ENCODE measurements at regions not wholly inside any gene's neighbourhood (a gene's known extent, or its start where the extent isn't known, plus 50 kb on each side); places are given as distances from the start of the nearest gene placed in this dataset.

DNA sequence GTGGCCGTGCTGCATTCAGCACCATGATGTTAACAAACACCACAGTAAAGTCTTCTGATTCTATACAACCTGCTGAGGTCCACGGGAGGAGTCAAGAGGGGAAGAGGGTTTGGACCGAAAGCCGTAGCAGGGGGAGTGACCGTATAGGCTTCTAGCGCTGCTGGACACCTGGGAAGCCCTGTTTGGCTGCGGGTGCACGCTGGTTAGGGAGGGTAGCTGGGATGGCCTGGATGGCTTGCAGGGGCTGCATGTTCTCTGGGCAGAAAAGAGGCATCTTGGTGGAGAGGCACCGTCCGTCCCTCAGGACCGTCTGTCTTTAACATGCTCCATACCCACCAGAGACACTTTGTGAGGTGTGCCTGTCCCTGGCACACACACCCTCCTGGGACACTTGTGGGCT lies 251.0 kb upstream of the IRX1 start:
- Histone ChIP-seq H3K27me3 (no peaks in the 10 kb centered on the region), H3K9me3 (no peaks in the 10 kb centered on the region), H3K36me3 (no peaks in the 10 kb centered on the region), H3K4me3 (no peak overlapping the region)
- no peak for DNase-seq

DNA sequence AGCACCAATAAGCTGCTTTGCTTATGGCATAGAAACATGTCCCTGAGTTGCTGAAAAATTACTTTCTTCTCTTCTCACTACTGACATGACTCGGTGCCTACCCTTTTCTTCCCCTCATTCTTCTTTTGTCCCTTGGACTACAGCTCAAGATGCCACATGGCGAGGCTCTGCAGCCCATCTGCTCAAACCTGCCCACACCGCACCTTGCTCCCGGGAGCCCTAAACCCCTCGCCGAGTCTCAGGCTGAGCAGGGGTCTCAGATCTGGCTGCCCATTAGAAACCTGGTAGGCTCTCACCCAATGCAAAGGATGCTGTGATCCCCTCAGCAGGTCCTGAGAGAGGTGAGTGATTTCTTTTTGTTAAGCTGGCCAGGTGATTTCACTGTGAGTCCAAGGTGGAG lies 251.7 kb upstream of the IRX1 start:
- H3K9me3 ChIP-seq, result no peaks in the 10 kb centered on the region
- no peaks in the 10 kb centered on the region for H3K36me3 ChIP-seq
- no peak for DNase-seq
- H3K4me3 ChIP-seq, result no peak overlapping the region
- no peaks in the 10 kb centered on the region for H3K27me3 ChIP-seq

DNA sequence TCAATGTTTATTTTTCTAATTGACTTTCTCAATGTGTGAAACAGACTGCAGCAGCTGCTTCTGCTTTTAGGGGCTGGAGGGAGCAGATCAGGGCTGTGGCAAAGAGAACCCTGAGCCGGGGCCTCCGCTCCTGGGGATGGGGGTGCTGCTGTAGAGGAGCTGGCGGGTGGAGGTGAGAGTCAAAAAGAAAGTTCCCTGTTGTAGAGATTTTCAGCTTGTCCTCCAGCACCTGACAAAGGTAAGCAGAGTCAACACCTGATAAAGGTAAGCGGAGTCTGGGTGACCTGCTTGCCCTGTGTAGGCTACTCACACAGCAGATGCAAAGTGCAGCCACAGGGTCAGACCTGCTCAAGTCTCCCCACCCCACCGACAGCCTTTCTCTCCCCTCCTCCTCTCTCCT lies 252.4 kb upstream of the IRX1 start:
- Histone ChIP-seq H3K27me3 (no peaks in the 10 kb centered on the region), H3K9me3 (no peaks in the 10 kb centered on the region), H3K4me3 (no peak overlapping the region)

DNA sequence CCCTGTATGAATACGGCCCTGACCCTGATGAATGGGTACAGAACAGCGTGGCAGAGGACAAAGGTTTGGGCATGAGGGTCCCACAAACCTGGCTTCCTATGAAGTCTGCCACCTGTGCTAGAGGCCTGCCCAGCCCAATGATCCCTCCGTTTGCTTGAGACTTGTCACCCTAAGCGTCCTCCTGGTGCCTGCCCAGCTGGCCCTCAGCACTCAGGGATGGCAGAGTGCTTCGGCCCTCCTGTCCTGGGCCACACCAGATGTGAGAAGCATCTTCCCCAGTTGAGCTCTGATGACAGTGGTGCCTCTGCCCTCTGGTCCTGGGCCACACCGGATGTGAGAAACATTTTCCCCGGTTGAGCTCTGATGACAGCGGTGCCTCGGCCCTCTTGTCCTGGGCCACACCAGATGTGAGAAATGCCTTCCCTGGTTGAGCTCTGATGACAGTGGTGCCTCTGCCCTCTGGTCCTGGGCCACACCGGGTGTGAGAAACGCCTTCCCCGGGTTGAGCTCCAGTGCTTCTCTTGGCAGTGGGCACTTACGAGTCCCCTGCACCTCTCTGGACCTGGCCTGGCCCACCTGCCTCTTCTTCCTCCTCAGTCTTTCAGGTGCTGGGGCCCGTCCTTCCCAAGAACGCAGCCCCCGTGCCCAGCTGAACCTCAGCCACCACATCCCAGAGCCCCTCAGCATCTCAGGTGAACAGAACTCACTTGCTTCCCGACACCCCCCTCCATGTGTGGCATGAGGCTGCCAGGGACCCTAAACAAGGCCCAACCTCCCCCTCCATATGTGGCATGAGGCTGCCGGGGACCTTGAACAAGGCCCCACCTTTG lies 253.1 kb upstream of the IRX1 start:
- H3K4me3 ChIP-seq, result no peak overlapping the region
- no peaks in the 10 kb centered on the region for H3K27me3 ChIP-seq
- no peaks in the 10 kb centered on the region for H3K9me3 ChIP-seq
- H3K36me3 ChIP-seq, result no peaks in the 10 kb centered on the region
- DNase-seq, result no peak

More for the DNA sequence above, 252.4 kb upstream of the IRX1 start:
- no peak for DNase-seq
- no peaks in the 10 kb centered on the region for H3K36me3 ChIP-seq

DNA sequence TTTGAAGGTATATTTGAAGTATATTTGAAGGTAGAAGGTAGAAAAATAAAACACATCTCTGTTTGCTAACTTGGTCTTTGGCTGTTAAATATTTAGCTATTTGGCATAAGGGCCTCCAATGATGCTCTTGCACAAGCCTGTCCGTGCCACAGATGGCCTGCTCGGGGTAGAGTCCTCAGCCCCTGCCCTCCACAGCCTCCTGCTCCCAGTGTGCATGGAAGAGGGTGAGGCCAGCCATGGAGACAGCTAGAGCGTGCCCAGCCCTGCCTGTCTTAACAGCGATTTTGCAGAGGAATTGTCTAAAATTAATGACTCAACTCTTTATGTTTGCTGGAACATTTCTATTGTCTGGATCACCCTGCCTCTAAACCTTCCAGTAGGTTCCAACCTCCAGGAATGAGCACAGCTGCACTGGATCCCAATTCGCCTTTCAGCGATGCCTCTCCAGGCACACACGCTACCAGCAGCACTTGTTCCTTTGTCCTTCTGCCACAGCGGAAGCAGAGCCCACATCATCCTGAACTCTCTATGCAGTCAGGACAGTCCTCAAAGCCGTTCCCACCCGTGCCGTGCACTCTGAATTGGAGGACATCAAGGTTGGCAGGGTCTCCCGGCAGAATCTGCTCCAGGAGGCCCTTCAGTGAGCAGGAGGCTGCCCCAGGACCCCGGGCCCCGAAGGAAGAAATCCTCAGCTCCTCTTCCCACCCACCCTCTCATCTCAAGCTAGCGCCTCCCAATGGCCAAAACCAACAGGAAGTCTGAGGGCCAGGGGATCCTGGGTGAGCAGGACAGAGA lies 254.0 kb upstream of the IRX1 start:
- Histone ChIP-seq H3K36me3 (no peaks in the 10 kb centered on the region), H3K4me3 (no peak overlapping the region), H3K27me3 (no peaks in the 10 kb centered on the region), H3K9me3 (no peaks in the 10 kb centered on the region)
- no peak for DNase-seq

DNA sequence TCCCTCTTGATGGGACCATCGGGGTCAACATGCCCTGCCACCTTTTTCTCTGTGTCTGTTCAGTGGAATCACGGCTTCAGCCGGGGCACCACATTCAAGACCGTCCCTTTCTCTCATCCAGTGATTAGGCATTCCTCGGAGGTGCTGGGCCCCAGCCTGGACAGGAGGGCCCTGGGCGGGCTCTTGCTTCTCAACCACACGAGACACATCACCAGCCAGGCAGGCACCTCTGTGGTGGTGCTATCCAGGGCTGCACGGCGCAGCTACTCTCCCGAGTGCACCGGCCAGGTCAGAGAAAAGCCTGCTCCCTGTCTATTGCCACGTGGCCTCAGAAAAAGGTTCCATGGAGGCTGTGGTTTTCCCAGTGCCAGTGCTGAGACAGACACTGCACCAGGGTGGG lies 255.2 kb upstream of the IRX1 start:
- Histone ChIP-seq H3K36me3 (no peaks in the 10 kb centered on the region), H3K9me3 (no peaks in the 10 kb centered on the region)

DNA sequence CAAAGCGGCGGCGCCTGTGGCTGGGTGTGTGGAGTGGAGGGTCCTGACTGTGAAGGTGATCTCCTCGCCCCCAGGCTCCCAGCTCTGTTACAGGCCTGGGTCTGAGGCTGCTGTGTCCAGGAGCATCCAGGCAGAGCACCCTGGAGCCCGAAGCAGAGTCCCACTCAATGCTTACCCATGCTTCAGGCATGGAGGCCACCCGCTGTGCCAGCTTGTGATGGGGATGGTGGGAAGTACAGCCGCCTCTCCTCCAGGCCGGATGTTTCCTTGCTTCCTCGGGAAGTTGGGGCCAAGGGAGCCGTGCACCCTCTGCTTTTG lies 255.9 kb upstream of the IRX1 start:
- H3K27me3 ChIP-seq, result no peaks in the 10 kb centered on the region
- H3K36me3 ChIP-seq, result no peaks in the 10 kb centered on the region
- DNase-seq, result peak; percentile 25
- no peaks in the 10 kb centered on the region for H3K9me3 ChIP-seq
- H3K4me3 ChIP-seq, result no peak overlapping the region

More for the DNA sequence above, 255.2 kb upstream of the IRX1 start:
- DNase-seq, result no peak
- Histone ChIP-seq H3K4me3 (no peak overlapping the region), H3K27me3 (no peaks in the 10 kb centered on the region)

DNA sequence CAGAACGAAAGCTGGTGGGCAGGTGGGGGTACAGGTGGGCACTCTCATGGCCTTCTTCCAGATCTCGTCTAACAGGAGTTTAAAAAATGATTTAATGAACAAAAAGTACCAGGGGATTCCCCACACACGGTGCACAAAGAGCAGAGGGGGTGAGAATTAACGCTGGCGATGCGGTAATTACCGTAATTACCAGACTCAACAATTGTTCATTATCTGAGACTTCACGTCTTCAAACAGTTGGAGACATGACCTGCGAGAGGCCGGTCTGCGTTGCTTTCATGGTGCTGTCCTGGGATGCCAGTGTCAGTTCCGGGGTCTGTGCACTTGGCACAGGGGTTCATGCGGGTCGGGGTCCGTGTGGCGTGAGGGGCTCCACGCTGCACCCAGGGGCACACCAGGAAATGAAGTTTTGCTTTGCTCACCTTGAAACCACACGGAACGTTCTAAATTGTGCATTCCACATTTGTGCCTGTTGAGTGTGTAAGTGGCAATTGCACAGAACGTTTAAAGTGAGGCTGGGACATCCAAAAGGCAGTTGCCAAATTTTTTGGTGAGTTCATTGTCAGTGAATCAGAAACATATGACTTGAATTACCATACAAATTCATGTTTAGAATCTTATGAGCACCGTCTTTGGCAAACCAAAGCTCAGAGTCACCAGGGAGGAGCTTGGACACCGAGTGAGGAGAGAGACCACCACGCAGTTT lies 256.4 kb upstream of the IRX1 start:
- no peak for DNase-seq
- H3K27me3 ChIP-seq, result no peaks in the 10 kb centered on the region
- no peak overlapping the region for H3K4me3 ChIP-seq
- H3K36me3 ChIP-seq, result no peaks in the 10 kb centered on the region
- no peaks in the 10 kb centered on the region for H3K9me3 ChIP-seq

DNA sequence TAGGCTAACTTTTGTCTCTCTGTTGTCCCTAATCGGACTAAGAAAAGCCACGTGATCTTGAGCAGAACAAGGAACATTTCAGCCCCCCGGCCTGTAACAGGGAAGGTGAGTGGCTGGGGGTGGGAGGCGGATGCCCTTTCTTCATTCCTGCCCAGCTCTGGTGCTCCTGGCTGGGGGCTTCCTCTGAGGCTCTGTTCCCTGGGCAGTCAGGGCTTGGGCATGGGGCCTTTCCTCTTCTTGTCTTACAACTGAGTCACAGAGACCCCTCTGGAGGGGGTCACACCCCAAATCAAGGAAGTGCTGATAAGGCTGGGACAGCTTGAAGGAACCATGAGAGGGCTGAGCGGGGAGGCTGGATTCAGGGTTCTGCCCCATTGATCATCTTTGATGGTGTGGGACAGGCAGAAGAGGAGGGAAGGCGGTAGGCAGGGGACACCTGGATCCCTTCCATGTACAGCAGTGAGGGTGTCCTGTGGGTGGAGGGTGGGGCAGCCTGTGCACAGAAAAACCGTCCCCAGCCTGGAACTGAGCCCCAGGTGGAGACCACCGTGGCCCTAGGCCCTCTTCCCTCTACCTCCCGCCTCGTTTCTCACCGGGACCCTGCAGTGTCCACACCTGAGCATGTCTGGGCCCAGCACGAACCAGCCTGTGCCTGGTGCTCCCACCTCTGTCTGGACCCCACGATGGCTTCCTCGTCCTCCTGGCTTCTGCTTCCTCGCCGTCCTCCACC lies 257.7 kb upstream of the IRX1 start:
- Histone ChIP-seq H3K4me3 (no peak overlapping the region), H3K36me3 (no peaks in the 10 kb centered on the region), H3K27me3 (no peaks in the 10 kb centered on the region), H3K9me3 (no peaks in the 10 kb centered on the region)
- no peak for DNase-seq

DNA sequence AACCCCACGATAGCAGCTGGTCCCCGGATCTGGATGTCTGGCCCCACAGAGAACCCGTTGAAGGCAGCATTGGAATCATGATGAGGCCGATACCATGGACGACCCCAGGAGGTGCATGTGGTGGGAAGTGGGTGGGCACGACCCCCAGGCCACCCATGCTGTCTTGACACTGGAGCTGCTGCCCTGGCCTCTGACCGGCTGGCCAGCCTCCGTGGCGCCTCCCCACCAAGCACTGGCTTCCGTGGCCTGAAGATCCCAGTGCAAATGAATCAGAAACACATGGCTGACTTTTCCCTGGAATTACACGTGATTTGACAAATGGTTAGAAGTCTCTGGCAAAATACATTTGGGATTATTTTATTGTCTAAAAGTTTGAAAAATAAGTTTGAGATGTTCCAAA lies 259.0 kb upstream of the IRX1 start:
- H3K36me3 ChIP-seq, result no peaks in the 10 kb centered on the region
- no peaks in the 10 kb centered on the region for H3K27me3 ChIP-seq
- H3K9me3 ChIP-seq, result no peaks in the 10 kb centered on the region
- no peak overlapping the region for H3K4me3 ChIP-seq
- no peak for DNase-seq

DNA sequence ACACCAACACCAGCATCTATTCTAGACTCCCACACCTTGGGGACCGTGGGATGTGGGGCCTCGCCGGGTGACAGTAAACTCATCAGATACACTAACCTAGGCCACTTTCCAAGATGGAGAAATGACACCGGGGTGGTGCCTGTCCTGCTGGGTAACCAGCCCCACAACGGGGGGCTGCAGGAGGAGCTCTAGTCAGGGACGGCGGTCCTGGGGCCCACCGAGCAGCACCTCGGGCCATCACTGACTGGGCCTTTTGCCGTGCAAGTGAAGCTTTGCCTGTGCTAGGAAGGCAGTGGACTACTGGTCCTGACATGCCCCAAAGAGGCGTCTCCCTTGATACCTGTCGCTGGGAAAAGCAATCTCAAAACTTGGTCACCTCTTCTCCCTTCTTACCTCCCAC lies 260.3 kb upstream of the IRX1 start:
- Histone ChIP-seq H3K4me3 (no peak overlapping the region), H3K36me3 (no peaks in the 10 kb centered on the region), H3K9me3 (no peaks in the 10 kb centered on the region), H3K27me3 (no peaks in the 10 kb centered on the region)
- no peak for DNase-seq

DNA sequence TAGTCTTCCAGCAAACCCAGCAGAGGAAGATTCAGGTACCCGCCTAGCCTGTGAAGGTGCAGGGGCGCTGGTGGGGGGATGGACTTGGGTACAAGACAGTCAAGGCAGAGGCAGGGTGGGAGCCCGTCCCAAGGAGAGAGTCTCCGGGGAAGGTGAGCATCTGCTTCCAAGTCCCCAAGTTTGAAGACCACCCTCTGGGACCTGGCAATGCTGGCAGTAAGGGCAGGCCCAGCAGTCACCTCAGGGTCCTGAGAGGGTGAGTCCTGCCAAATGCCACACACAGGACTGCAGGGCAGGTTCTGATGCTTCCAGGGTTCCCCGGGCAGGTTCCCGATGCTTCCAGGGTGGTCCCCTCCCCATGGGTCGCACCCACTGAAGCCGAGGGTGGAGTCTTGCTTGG lies 261.8 kb upstream of the IRX1 start:
- no peak overlapping the region for H3K4me3 ChIP-seq
- H3K9me3 ChIP-seq, result no peaks in the 10 kb centered on the region
- DNase-seq, result no peak
- no peaks in the 10 kb centered on the region for H3K27me3 ChIP-seq
- no peaks in the 10 kb centered on the region for H3K36me3 ChIP-seq

DNA sequence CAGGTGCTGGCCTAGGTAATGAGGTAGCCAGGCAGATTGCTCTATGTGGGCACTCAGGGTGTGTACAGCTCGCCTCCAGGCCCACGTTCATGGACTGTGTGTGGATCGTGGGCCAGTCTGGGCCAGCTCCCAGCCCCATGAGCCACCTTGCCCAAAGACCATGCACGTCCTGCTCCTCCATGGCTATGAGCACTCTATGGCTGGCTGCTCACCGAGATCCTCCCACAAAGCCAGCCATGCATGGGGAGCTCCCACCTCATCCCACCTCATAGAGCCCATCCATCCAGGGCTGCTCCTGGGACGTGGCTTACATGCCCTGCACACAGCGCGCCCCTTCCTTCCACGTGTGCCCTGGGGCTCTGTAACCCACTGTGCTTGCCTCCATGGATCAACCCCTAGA lies 262.5 kb upstream of the IRX1 start:
- DNase-seq, result no peak
- H3K9me3 ChIP-seq, result no peaks in the 10 kb centered on the region

DNA sequence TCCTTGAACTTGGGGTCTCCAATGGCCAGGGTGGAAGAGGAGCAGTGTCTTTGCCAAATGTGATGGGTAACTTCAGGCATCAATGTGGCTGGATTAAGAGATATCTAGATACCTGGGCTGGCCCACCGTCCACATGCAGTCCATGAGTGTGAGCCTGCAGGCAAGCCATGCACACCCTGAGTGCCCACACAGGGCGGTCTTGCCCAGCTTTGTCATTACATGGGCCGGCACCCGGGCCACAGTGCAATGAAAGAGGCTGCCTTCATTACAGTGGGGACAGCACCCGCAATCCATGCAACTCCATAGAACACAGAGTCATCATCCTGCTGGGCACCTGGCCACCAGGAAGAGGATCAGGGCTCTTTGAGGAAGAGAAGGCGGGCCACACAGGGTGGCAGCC lies 263.8 kb upstream of the IRX1 start:
- no peak overlapping the region for H3K4me3 ChIP-seq
- no peak for DNase-seq
- no peaks in the 10 kb centered on the region for H3K36me3 ChIP-seq
- no peaks in the 10 kb centered on the region for H3K9me3 ChIP-seq
- no peaks in the 10 kb centered on the region for H3K27me3 ChIP-seq

More for the DNA sequence above, 262.5 kb upstream of the IRX1 start:
- no peaks in the 10 kb centered on the region for H3K36me3 ChIP-seq
- no peaks in the 10 kb centered on the region for H3K27me3 ChIP-seq
- no peak overlapping the region for H3K4me3 ChIP-seq

DNA sequence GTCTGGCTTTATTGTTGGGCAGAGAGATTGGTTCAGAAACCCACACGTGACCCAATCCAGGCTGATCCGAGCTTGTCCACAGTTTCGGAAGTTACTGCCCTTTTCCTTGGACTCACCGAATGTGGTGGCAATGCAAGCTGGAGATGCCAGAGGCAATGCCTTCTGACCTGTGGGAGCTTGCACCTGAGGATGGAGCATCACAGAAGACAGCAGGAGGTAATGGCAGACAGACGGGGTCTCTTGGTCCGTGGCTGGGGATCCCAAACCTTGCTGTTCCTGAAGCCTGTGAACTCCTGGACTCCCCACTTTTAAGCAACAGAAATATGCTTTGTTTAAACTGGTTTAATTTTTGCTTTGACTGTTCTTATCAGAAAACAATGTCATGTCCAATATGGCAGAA lies 265.2 kb upstream of the IRX1 start:
- H3K36me3 ChIP-seq, result no peaks in the 10 kb centered on the region
- no peak overlapping the region for H3K4me3 ChIP-seq
- no peak for DNase-seq
- no peaks in the 10 kb centered on the region for H3K27me3 ChIP-seq
- H3K9me3 ChIP-seq, result no peaks in the 10 kb centered on the region

DNA sequence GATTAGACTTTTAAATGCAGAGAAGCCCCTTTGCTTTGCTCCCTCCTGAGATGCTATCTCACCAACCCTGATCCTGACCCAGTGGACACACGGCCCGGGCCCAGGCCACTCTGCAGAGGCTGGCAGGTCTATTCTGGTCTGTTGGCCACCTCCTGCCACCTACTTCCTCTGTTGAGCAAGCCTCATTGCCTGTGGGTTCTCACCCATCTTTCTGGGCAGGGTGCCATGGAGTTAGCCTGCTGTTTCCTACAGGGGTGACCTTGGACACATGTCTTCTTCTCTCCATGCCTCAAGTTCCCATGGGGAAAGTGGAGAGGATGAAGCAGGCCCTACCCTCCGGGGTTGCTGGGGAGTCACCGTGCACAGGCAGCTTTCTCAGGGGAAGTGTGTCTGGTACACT lies 266.2 kb upstream of the IRX1 start:
- Histone ChIP-seq H3K36me3 (no peaks in the 10 kb centered on the region), H3K4me3 (no peak overlapping the region), H3K9me3 (no peaks in the 10 kb centered on the region), H3K27me3 (no peaks in the 10 kb centered on the region)
- no peak for DNase-seq

DNA sequence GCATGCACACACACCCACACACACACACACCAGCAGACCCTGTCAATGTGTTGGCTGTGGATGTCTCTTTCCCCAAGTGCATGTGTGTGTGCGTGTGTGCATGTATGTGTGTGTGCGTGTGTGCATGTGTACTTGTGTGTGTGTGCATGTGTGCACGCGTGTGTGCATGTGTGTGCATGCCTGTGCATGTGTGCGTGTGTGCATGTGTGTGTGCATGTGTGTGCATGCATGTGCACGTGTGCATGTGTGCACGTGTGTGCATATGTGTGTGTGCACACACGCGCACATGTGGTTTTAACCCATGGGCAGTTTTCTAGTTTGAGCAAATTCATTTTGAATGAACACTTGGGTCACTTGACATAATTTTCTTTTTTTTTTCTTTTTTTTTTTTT lies 268.8 kb upstream of the IRX1 start:
- no peaks in the 10 kb centered on the region for H3K9me3 ChIP-seq
- H3K4me3 ChIP-seq, result no peak overlapping the region
- DNase-seq, result no peak
- H3K36me3 ChIP-seq, result no peaks in the 10 kb centered on the region
- H3K27me3 ChIP-seq, result no peaks in the 10 kb centered on the region

Data from MG63 (cell line).